ENCODE measurements at regions not wholly inside any gene's neighbourhood (a gene's known extent, or its start where the extent isn't known, plus 50 kb on each side); places are given as distances from the start of the nearest gene placed in this dataset.

GRCh38 chr10:132994185-132994796 lies 51.9 kb upstream of the CFAP46 start:
- H3K27me3 ChIP-seq (ENCODE audit: control insufficient read depth in 2 of 2, insufficient read depth in 2 of 2, low read length in 2 of 2), result peaks cover 0 to 5% of the 10 kb centered on the region in 2 donors
- no peak overlapping the region for H2AFZ ChIP-seq (ENCODE audit: insufficient read depth, low read depth, low read length, poor library complexity, severe bottlenecking)
- H3K9ac ChIP-seq (ENCODE audit: insufficient read depth, low read length, poor library complexity, severe bottlenecking), result no peak overlapping the region
- DNase-seq, result no peak
- no peaks in the 10 kb centered on the region for H3K4me1 ChIP-seq (ENCODE audit: control insufficient read depth in 1 of 2, insufficient read depth in 2 of 2, low read length in 2 of 2)
- peaks cover 0 to 2% (median 0%) of the 10 kb centered on the region in 7 donors for H3K9me3 Mint-ChIP-seq
- no peak overlapping the region for H3K27ac Mint-ChIP-seq
- H3K36me3 Mint-ChIP-seq, result no peaks in the 10 kb centered on the region
- no peak overlapping the region for H3K4me3 ChIP-seq (replicated peaks in 1 of 3; ENCODE audit: low read depth in 2 of 3, low read length in 3 of 3)
- no peaks in the 10 kb centered on the region for H3K9me3 ChIP-seq (replicated peaks in 1 of 2; ENCODE audit: control insufficient read depth in 1 of 2, insufficient read depth in 1 of 2, low read length in 2 of 2)
- H3K4me1 Mint-ChIP-seq, result no peaks in the 10 kb centered on the region
- no peaks in the 10 kb centered on the region for H3K36me3 ChIP-seq (replicated peaks in 1 of 2; ENCODE audit: control insufficient read depth in 1 of 2, insufficient read depth in 2 of 2, low read length in 2 of 2)
- no peak overlapping the region for H3K4me2 ChIP-seq (replicated peaks; ENCODE audit: extremely low read depth, low read length, poor library complexity, severe bottlenecking)
- WGBS (ENCODE audit: insufficient coverage), result 75% methylated on average over 33 of the region's 34 CpGs
- intact Hi-C loops (cut with micrococcal nuclease), result no loop called here
- no peak overlapping the region for H3K27ac ChIP-seq (ENCODE audit: low read depth in 1 of 2, low read length in 2 of 2)
- TF ChIP-seq CTCF (IDR thresholded peaks at IDR 0.05), result no peak
- H3K27me3 Mint-ChIP-seq (ENCODE audit: low read depth in 3 of 3), result peaks cover 1 to 17% (median 12%) of the 10 kb centered on the region in 3 donors
- H3K79me2 ChIP-seq (ENCODE audit: insufficient read depth, low read length), result no peaks in the 10 kb centered on the region
- H4K20me1 ChIP-seq (ENCODE audit: insufficient read depth, low read length), result no peaks in the 10 kb centered on the region
- peak overlapping the region; percentile 52 to 68 for H3K4me3 Mint-ChIP-seq

GRCh38 chr10:132993271-132994184 lies 51.2 kb upstream of the CFAP46 start:
- peaks cover 0 to 2% (median 0%) of the 10 kb centered on the region in 7 donors for H3K9me3 Mint-ChIP-seq
- no peaks in the 10 kb centered on the region for H3K4me1 ChIP-seq (ENCODE audit: control insufficient read depth in 1 of 2, insufficient read depth in 2 of 2, low read length in 2 of 2)
- no peak for DNase-seq
- no peaks in the 10 kb centered on the region for H3K79me2 ChIP-seq (ENCODE audit: insufficient read depth, low read length)
- H3K4me2 ChIP-seq (replicated peaks; ENCODE audit: extremely low read depth, low read length, poor library complexity, severe bottlenecking), result no peak overlapping the region
- H3K27me3 ChIP-seq (ENCODE audit: control insufficient read depth in 2 of 2, insufficient read depth in 2 of 2, low read length in 2 of 2), result peaks cover 0 to 5% of the 10 kb centered on the region in 2 donors
- no peaks in the 10 kb centered on the region for H3K9me3 ChIP-seq (replicated peaks in 1 of 2; ENCODE audit: control insufficient read depth in 1 of 2, insufficient read depth in 1 of 2, low read length in 2 of 2)
- no peak overlapping the region for H3K27ac ChIP-seq (ENCODE audit: low read depth in 1 of 2, low read length in 2 of 2)
- no peaks in the 10 kb centered on the region for H3K4me1 Mint-ChIP-seq
- H2AFZ ChIP-seq (ENCODE audit: insufficient read depth, low read depth, low read length, poor library complexity, severe bottlenecking), result no peak overlapping the region
- intact Hi-C loops (cut with micrococcal nuclease), result no loop called here
- H3K27me3 Mint-ChIP-seq (ENCODE audit: low read depth in 3 of 3), result peaks cover 1 to 15% (median 12%) of the 10 kb centered on the region in 3 donors
- H3K27ac Mint-ChIP-seq, result no peak overlapping the region
- 97% methylated on average over 33 of the region's 43 CpGs for WGBS (ENCODE audit: insufficient coverage)
- no peaks in the 10 kb centered on the region for H4K20me1 ChIP-seq (ENCODE audit: insufficient read depth, low read length)
- no peak overlapping the region for H3K4me3 ChIP-seq (replicated peaks in 1 of 3; ENCODE audit: low read depth in 2 of 3, low read length in 3 of 3)
- peak overlapping the region in 1 of 2 donors; percentile 52 for H3K4me3 Mint-ChIP-seq
- H3K36me3 ChIP-seq (replicated peaks in 1 of 2; ENCODE audit: control insufficient read depth in 1 of 2, insufficient read depth in 2 of 2, low read length in 2 of 2), result no peaks in the 10 kb centered on the region
- H3K36me3 Mint-ChIP-seq, result no peaks in the 10 kb centered on the region
- TF ChIP-seq CTCF (IDR thresholded peaks at IDR 0.05), result no peak
- H3K9ac ChIP-seq (ENCODE audit: insufficient read depth, low read length, poor library complexity, severe bottlenecking), result no peak overlapping the region

Data from CD14-positive monocyte (primary cell).